ENCODE measurements at regions not wholly inside any gene's neighbourhood (a gene's known extent, or its start where the extent isn't known, plus 50 kb on each side); places are given as distances from the start of the nearest gene placed in this dataset.

GRCh38 chr6:4319981-4320683 is 184.8 kb upstream of the ECI2 start:
- Histone ChIP-seq H3K9me3 (ENCODE audit: low read length) (no peaks in the 10 kb centered on the region), H3K27ac (ENCODE audit: low read depth, low read length, poor library complexity, severe bottlenecking) (no peak overlapping the region), H3K36me3 (ENCODE audit: insufficient read depth, low read length) (no peaks in the 10 kb centered on the region), H2AFZ (ENCODE audit: low read length) (no peak overlapping the region), H4K20me1 (ENCODE audit: insufficient read depth, low read length) (no peaks in the 10 kb centered on the region), H3K4me3 (ENCODE audit: low read depth, low read length, poor library complexity, severe bottlenecking) (no peak overlapping the region), H3K9me2 (ENCODE audit: insufficient read depth, low read length) (no peaks in the 10 kb centered on the region), H3K4me1 (ENCODE audit: insufficient read depth, low read length, poor library complexity, severe bottlenecking) (no peaks in the 10 kb centered on the region), H3K4me2 (ENCODE audit: low read length) (no peak overlapping the region), H3K79me2 (ENCODE audit: insufficient read depth, low read depth, low read length) (no peaks in the 10 kb centered on the region)
- CTCF ChIA-PET (ENCODE audit: unreplicated experiment), result no interaction called here
- POLR2A ChIA-PET, result no interaction called here
- intact Hi-C loops (cut with micrococcal nuclease; ENCODE audit: unreplicated experiment), result no loop called here
- DNase-seq (ENCODE audit: low spot score), result no peak
- no peak for TF ChIP-seq CTCF (conservative IDR thresholded peaks at IDR 0.05; ENCODE audit: low read length)
- no peak for TF ChIP-seq EZH2phosphoT487 (IDR thresholded peaks at IDR 0.05; ENCODE audit: borderline replicate concordance, low read depth, low read length)
- BruUV-seq (replicated peaks), result no TSS peak

- no peaks in the 10 kb centered on the region for H3K36me3 ChIP-seq (ENCODE audit: insufficient read depth, low read length)
- TF ChIP-seq EZH2phosphoT487 (IDR thresholded peaks at IDR 0.05; ENCODE audit: borderline replicate concordance, low read depth, low read length) (no peak), CTCF (conservative IDR thresholded peaks at IDR 0.05; ENCODE audit: low read length) (no peak)
- no peaks in the 10 kb centered on the region for H3K9me2 ChIP-seq (ENCODE audit: insufficient read depth, low read length)
- H3K4me2 ChIP-seq (ENCODE audit: low read length), result no peak overlapping the region
- H3K4me3 ChIP-seq (ENCODE audit: low read depth, low read length, poor library complexity, severe bottlenecking), result no peak overlapping the region
- no TSS peak for BruUV-seq (replicated peaks)
- ChIA-PET POLR2A (no interaction called here), CTCF (ENCODE audit: unreplicated experiment) (no interaction called here)
- H2AFZ ChIP-seq (ENCODE audit: low read length), result no peak overlapping the region
- no peaks in the 10 kb centered on the region for H3K79me2 ChIP-seq (ENCODE audit: insufficient read depth, low read depth, low read length)
- no peak overlapping the region for H3K27ac ChIP-seq (ENCODE audit: low read depth, low read length, poor library complexity, severe bottlenecking)
- no peak for DNase-seq (ENCODE audit: low spot score)
- intact Hi-C loops (cut with micrococcal nuclease; ENCODE audit: unreplicated experiment), result no loop called here
- H3K4me1 ChIP-seq (ENCODE audit: insufficient read depth, low read length, poor library complexity, severe bottlenecking), result no peaks in the 10 kb centered on the region
- no peaks in the 10 kb centered on the region for H3K9me3 ChIP-seq (ENCODE audit: low read length)
- no peaks in the 10 kb centered on the region for H4K20me1 ChIP-seq (ENCODE audit: insufficient read depth, low read length)
Measured at GRCh38 chr6:4318321-4318720, 182.9 kb upstream of the ECI2 start.

GRCh38 chr6:4316867-4317400 is 181.6 kb upstream of the ECI2 start:
- no peak for TF ChIP-seq EZH2phosphoT487 (IDR thresholded peaks at IDR 0.05; ENCODE audit: borderline replicate concordance, low read depth, low read length)
- TF ChIP-seq CTCF (conservative IDR thresholded peaks at IDR 0.05; ENCODE audit: low read length), result no peak
- BruUV-seq (replicated peaks), result no TSS peak
- Histone ChIP-seq H3K79me2 (ENCODE audit: insufficient read depth, low read depth, low read length) (no peaks in the 10 kb centered on the region), H3K4me2 (ENCODE audit: low read length) (no peak overlapping the region), H2AFZ (ENCODE audit: low read length) (no peak overlapping the region), H3K4me1 (ENCODE audit: insufficient read depth, low read length, poor library complexity, severe bottlenecking) (no peaks in the 10 kb centered on the region), H3K9me2 (ENCODE audit: insufficient read depth, low read length) (no peaks in the 10 kb centered on the region), H4K20me1 (ENCODE audit: insufficient read depth, low read length) (no peaks in the 10 kb centered on the region), H3K27ac (ENCODE audit: low read depth, low read length, poor library complexity, severe bottlenecking) (no peak overlapping the region), H3K9me3 (ENCODE audit: low read length) (peaks cover 1% of the 10 kb centered on the region), H3K36me3 (ENCODE audit: insufficient read depth, low read length) (no peaks in the 10 kb centered on the region), H3K4me3 (ENCODE audit: low read depth, low read length, poor library complexity, severe bottlenecking) (no peak overlapping the region)
- ChIA-PET POLR2A (no interaction called here), CTCF (ENCODE audit: unreplicated experiment) (no interaction called here)
- DNase-seq (ENCODE audit: low spot score), result no peak
- intact Hi-C loops (cut with micrococcal nuclease; ENCODE audit: unreplicated experiment), result no loop called here
